Uterus (tissue), 2 donors: ENCODE measurements at regions not wholly inside any gene's neighbourhood (a gene's known extent, or its start where the extent isn't known, plus 50 kb on each side); places are given as distances from the start of the nearest gene placed in this dataset.

Source experiments
- POLR2A ChIP-seq, 2 donors: fragments of 450-650 bp; IDR thresholded peaks; one replicate each; pipeline ENCODE4 v1.6.1; 2016; ENCODE audit warnings: antibody characterized with exemption in 2 of 2, mild to moderate bottlenecking in 1 of 2, moderate library complexity in 1 of 2
- TF ChIP-seq, protein P1 (sequence below), 4 experiments: fragments of 200-600 bp in 2 of 4; fragments of 450-650 bp in 2 of 4; sonication (generic) in 2 of 4; IDR thresholded peaks; one replicate each; pipeline ENCODE4 v1.5.1; 2016 to 2019; ENCODE audit warnings: antibody characterized with exemption in 4 of 4, mild to moderate bottlenecking in 2 of 4, moderate library complexity in 1 of 4

DNA sequence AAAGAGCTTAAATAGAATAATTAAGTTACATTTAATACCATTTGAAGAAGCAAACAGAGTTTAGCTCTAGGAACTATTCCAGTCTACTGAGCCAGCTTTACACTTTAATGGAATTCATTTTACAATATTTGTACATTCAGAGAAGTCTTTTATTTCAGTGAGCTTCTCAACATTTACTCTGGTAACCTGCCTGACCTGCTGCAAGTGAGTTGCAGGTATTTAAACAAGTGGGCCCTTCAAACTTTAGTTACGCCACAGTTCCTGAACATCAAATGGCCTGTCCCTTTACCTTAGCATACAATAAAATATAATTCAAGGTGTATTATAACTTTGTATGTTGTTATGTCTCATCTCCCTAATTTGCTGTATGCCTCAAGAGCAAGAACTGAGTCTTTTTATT lies 121.6 kb upstream of the SEMA3C start:
- TF ChIP-seq POLR2A (IDR thresholded peaks at IDR 0.05) = no peak
- TF ChIP-seq, protein P1, sequence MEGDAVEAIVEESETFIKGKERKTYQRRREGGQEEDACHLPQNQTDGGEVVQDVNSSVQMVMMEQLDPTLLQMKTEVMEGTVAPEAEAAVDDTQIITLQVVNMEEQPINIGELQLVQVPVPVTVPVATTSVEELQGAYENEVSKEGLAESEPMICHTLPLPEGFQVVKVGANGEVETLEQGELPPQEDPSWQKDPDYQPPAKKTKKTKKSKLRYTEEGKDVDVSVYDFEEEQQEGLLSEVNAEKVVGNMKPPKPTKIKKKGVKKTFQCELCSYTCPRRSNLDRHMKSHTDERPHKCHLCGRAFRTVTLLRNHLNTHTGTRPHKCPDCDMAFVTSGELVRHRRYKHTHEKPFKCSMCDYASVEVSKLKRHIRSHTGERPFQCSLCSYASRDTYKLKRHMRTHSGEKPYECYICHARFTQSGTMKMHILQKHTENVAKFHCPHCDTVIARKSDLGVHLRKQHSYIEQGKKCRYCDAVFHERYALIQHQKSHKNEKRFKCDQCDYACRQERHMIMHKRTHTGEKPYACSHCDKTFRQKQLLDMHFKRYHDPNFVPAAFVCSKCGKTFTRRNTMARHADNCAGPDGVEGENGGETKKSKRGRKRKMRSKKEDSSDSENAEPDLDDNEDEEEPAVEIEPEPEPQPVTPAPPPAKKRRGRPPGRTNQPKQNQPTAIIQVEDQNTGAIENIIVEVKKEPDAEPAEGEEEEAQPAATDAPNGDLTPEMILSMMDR (IDR thresholded peaks at IDR 0.05) = no peak
